ENCODE measurements at regions not wholly inside any gene's neighbourhood (a gene's known extent, or its start where the extent isn't known, plus 50 kb on each side); places are given as distances from the start of the nearest gene placed in this dataset.

GRCh38 chr2:161557538-161557937, 66.7 kb upstream of the SLC4A10 start:
- Histone ChIP-seq H3K36me3 (ENCODE audit: control insufficient read depth in 1 of 2, insufficient read depth in 2 of 2, low read length in 1 of 2) (no peaks in the 10 kb centered on the region), H3K27ac (ENCODE audit: low read depth in 1 of 2, low read length in 2 of 2) (no peak overlapping the region), H3K4me3 (ENCODE audit: low read length in 2 of 2) (no peak overlapping the region), H3K9me3 (ENCODE audit: control insufficient read depth, low read length) (peaks cover 5% of the 10 kb centered on the region), H3K27me3 (ENCODE audit: control insufficient read depth in 1 of 2, insufficient read depth in 2 of 2, low read length in 1 of 2) (peaks cover 0 to 2% of the 10 kb centered on the region in 2 donors), H3K4me1 (ENCODE audit: control insufficient read depth in 1 of 2, insufficient read depth in 2 of 2, low read length in 2 of 2) (peaks cover 0 to 2% of the 10 kb centered on the region in 2 donors)
- DNase-seq = no peak
- intact Hi-C loops (cut with DNase I) = no loop called here
- WGBS, 2 donors = 22 to 45% methylated on average over 1 of the region's 1 CpG
- no peak for ATAC-seq (ENCODE audit: low FRiP score)

- intact Hi-C loops (cut with DNase I) = loop anchor here in 1 of 2 donors (10.0 kb wide), 1 partner anchor 980 kb away; no protein-coding TSS in a partner anchor
- Histone ChIP-seq H3K36me3 (ENCODE audit: control insufficient read depth in 1 of 2, insufficient read depth in 2 of 2, low read length in 1 of 2) (no peaks in the 10 kb centered on the region), H3K27me3 (ENCODE audit: control insufficient read depth in 1 of 2, insufficient read depth in 2 of 2, low read length in 1 of 2) (peaks cover 0 to 2% of the 10 kb centered on the region in 2 donors), H3K27ac (ENCODE audit: low read depth in 1 of 2, low read length in 2 of 2) (no peak overlapping the region), H3K4me1 (ENCODE audit: control insufficient read depth in 1 of 2, insufficient read depth in 2 of 2, low read length in 2 of 2) (no peaks in the 10 kb centered on the region), H3K9me3 (ENCODE audit: control insufficient read depth, low read length) (peaks cover 9% of the 10 kb centered on the region), H3K4me3 (ENCODE audit: low read length in 2 of 2) (no peak overlapping the region)
- ATAC-seq (ENCODE audit: low FRiP score) (no peak), DNase-seq (no peak)
- 97 to 100% methylated on average over 1 of the region's 1 CpG for WGBS, 2 donors
Observed at GRCh38 chr2:161564906-161565305, 59.3 kb upstream of the SLC4A10 start.

- H3K4me1 ChIP-seq (ENCODE audit: control insufficient read depth in 1 of 2, insufficient read depth in 2 of 2, low read length in 2 of 2) = no peaks in the 10 kb centered on the region
- DNase-seq = no peak
- intact Hi-C loops (cut with DNase I) = loop anchor here in 1 of 2 donors (10.0 kb wide), 1 partner anchor 975 kb away; no protein-coding TSS in a partner anchor
- H3K4me3 ChIP-seq (ENCODE audit: low read length in 2 of 2) = no peak overlapping the region
- no peaks in the 10 kb centered on the region for H3K36me3 ChIP-seq (ENCODE audit: control insufficient read depth in 1 of 2, insufficient read depth in 2 of 2, low read length in 1 of 2)
- no peak overlapping the region for H3K27ac ChIP-seq (ENCODE audit: low read depth in 1 of 2, low read length in 2 of 2)
- no peaks in the 10 kb centered on the region for H3K27me3 ChIP-seq (ENCODE audit: control insufficient read depth in 1 of 2, insufficient read depth in 2 of 2, low read length in 1 of 2)
- H3K9me3 ChIP-seq (ENCODE audit: control insufficient read depth, low read length) = peaks cover 4% of the 10 kb centered on the region
- no peak for ATAC-seq (ENCODE audit: low FRiP score)
Observed at GRCh38 chr2:161569401-161569800, 54.8 kb upstream of the SLC4A10 start.

GRCh38 chr2:161570424-161571050, 53.7 kb upstream of the SLC4A10 start:
- WGBS, 2 donors = 61 to 65% methylated on average over 6 of the region's 6 CpGs
- Histone ChIP-seq H3K4me3 (ENCODE audit: low read length in 2 of 2) (no peak overlapping the region), H3K27me3 (ENCODE audit: control insufficient read depth in 1 of 2, insufficient read depth in 2 of 2, low read length in 1 of 2) (no peaks in the 10 kb centered on the region), H3K36me3 (ENCODE audit: control insufficient read depth in 1 of 2, insufficient read depth in 2 of 2, low read length in 1 of 2) (no peaks in the 10 kb centered on the region), H3K27ac (ENCODE audit: low read depth in 1 of 2, low read length in 2 of 2) (no peak overlapping the region), H3K9me3 (ENCODE audit: control insufficient read depth, low read length) (peaks cover 2% of the 10 kb centered on the region), H3K4me1 (ENCODE audit: control insufficient read depth in 1 of 2, insufficient read depth in 2 of 2, low read length in 2 of 2) (no peaks in the 10 kb centered on the region)
- no peak for DNase-seq
- ATAC-seq (ENCODE audit: low FRiP score) = no peak
- intact Hi-C loops (cut with DNase I) = no loop called here

- H3K4me1 ChIP-seq (ENCODE audit: control insufficient read depth in 1 of 2, insufficient read depth in 2 of 2, low read length in 2 of 2) = no peaks in the 10 kb centered on the region
- ATAC-seq (ENCODE audit: low FRiP score) = no peak
- intact Hi-C loops (cut with DNase I) = no loop called here
Observed at GRCh38 chr2:161571051-161571429, 53.2 kb upstream of the SLC4A10 start.

More at GRCh38 chr2:161571051-161571429, 53.2 kb upstream of the SLC4A10 start:
- 78 to 79% methylated on average over 1 of the region's 1 CpG for WGBS, 2 donors
- no peak overlapping the region for H3K27ac ChIP-seq (ENCODE audit: low read depth in 1 of 2, low read length in 2 of 2)
- no peaks in the 10 kb centered on the region for H3K36me3 ChIP-seq (ENCODE audit: control insufficient read depth in 1 of 2, insufficient read depth in 2 of 2, low read length in 1 of 2)
- peaks cover 2% of the 10 kb centered on the region for H3K9me3 ChIP-seq (ENCODE audit: control insufficient read depth, low read length)
- DNase-seq = no peak
- no peaks in the 10 kb centered on the region for H3K27me3 ChIP-seq (ENCODE audit: control insufficient read depth in 1 of 2, insufficient read depth in 2 of 2, low read length in 1 of 2)
- no peak overlapping the region for H3K4me3 ChIP-seq (ENCODE audit: low read length in 2 of 2)
